NCI-H345 treated with DMSO at 0.1 percent for 48 hours (cell line): ENCODE measurements at regions not wholly inside any gene's neighbourhood (a gene's known extent, or its start where the extent isn't known, plus 50 kb on each side); places are given as distances from the start of the nearest gene placed in this dataset.
"Not testable (repeated sequence)": the region's sequence is repeated elsewhere in the genome, so short reads cannot be mapped to it uniquely, and the experiment has no call there.

Experiments used
- DNase-seq: peaks from one replicate; lab custom pipeline; 2025; ENCODE audit not compliant: unreplicated experiment; lab: John Stamatoyannopoulos, UW

GRCh38 chr5:98518754-98519153 lies 254.7 kb upstream of the RGMB start:
- DNase-seq: no peak

GRCh38 chr5:98519571-98519970 lies 253.9 kb upstream of the RGMB start:
- DNase-seq: no peak

GRCh38 chr5:98521821-98522220 lies 251.6 kb upstream of the RGMB start:
- no peak for DNase-seq

- no peak for DNase-seq
These were observed 248.7 kb upstream of the RGMB start for GRCh38 chr5:98524773-98525172.

GRCh38 chr5:98527846-98528245 lies 245.6 kb upstream of the RGMB start:
- DNase-seq: no peak

GRCh38 chr5:98529321-98529720 lies 244.1 kb upstream of the RGMB start:
- no peak for DNase-seq

GRCh38 chr5:98530224-98530623 lies 243.2 kb upstream of the RGMB start:
- DNase-seq: no peak

GRCh38 chr5:98535901-98536300 lies 237.6 kb upstream of the RGMB start:
- DNase-seq: peak; percentile 72

- no peak for DNase-seq
These were observed 233.4 kb upstream of the RGMB start for GRCh38 chr5:98540056-98540455.

GRCh38 chr5:98541641-98542040 lies 231.8 kb upstream of the RGMB start:
- no peak for DNase-seq

GRCh38 chr5:98543490-98543889 lies 230.0 kb upstream of the RGMB start:
- no peak for DNase-seq

- DNase-seq: not testable (repeated sequence)
These were observed 226.5 kb upstream of the RGMB start for GRCh38 chr5:98546924-98547323.

- no peak for DNase-seq
These were observed 216.8 kb upstream of the RGMB start for GRCh38 chr5:98556712-98557111.

GRCh38 chr5:98557916-98558315 lies 215.5 kb upstream of the RGMB start:
- DNase-seq: no peak

- no peak for DNase-seq
These were observed 209.4 kb upstream of the RGMB start for GRCh38 chr5:98563885-98564653.

GRCh38 chr5:98564836-98565235 lies 208.6 kb upstream of the RGMB start:
- DNase-seq: no peak

- DNase-seq: no peak
These were observed 205.1 kb upstream of the RGMB start for GRCh38 chr5:98568336-98568735.

- no peak for DNase-seq
These were observed 204.2 kb upstream of the RGMB start for GRCh38 chr5:98569288-98569687.

- DNase-seq: no peak
These were observed 203.5 kb upstream of the RGMB start for GRCh38 chr5:98570010-98570409.

- no peak for DNase-seq
These were observed 202.7 kb upstream of the RGMB start for GRCh38 chr5:98570661-98571191.

- no peak for DNase-seq
These were observed 199.6 kb upstream of the RGMB start for GRCh38 chr5:98573834-98574320.

GRCh38 chr5:98576275-98576674 lies 197.2 kb upstream of the RGMB start:
- DNase-seq: no peak

- DNase-seq: no peak
These were observed 195.0 kb upstream of the RGMB start for GRCh38 chr5:98578438-98578837.
